ENCODE measurements at regions not wholly inside any gene's neighbourhood (a gene's known extent, or its start where the extent isn't known, plus 50 kb on each side); places are given as distances from the start of the nearest gene placed in this dataset.

GRCh38 chr2:128395640-128396499 lies 77.2 kb upstream of the HS6ST1 start:
- TF ChIP-seq POLR2A (IDR thresholded peaks at IDR 0.05) (peak in 1 of 2 donors; percentile 7), CTCF (IDR thresholded peaks at IDR 0.05) (no peak)

All from thyroid gland (tissue), 4 donors.